SH-SY5Y (cell line): ENCODE measurements at regions not wholly inside any gene's neighbourhood (a gene's known extent, or its start where the extent isn't known, plus 50 kb on each side); places are given as distances from the start of the nearest gene placed in this dataset.

Experiments used
- GATA2 ChIP-seq: IDR thresholded peaks from 2 replicates; pipeline ENCODE4 v1.6.1; 2011; ENCODE audit warnings: mild to moderate bottlenecking, low read depth, low read length
- GATA3 ChIP-seq: IDR thresholded peaks from 2 replicates; pipeline ENCODE4 v1.6.1; 2011; ENCODE audit warnings: low read depth, mild to moderate bottlenecking, low read length, moderate library complexity

DNA sequence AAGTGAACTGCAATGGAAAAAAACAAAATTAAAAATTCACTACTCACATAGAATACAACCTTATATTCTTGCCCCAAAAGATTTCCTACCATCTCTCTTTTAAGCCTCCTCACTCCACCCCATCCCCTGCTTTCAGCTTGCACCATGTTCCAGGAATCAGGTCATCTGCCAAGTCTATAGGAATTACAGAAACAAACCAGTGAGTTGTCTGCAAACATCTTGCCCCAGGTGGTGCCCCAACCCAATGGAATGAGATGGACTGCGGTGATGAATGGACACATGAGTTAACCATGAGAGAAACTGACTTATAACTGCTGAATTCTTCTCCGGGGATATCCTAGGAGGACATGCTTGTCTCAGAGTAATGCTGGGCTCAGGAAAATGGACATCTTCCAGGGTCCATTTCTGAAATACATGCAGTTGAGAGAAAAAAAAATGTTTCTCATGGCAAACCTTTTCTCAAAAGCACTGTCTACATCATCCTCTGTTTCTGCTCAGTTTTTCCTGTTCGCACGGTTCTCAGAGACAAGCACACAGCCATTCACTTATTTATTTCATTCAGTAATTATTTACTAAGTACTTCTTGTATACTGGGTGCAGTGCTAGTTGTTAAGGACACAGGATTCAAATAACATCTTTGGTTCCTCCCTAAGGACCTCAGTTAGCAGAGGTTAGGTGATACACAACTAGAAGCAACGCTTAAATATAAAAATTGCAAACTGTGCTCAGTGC lies 350.0 kb downstream of the RND3 start:
- no peak for TF ChIP-seq GATA2
- TF ChIP-seq GATA3: no peak
